HepG2 (cell line): ENCODE measurements at regions not wholly inside any gene's neighbourhood (a gene's known extent, or its start where the extent isn't known, plus 50 kb on each side); places are given as distances from the start of the nearest gene placed in this dataset.

Source experiments
- ATAC-seq: fragments of 200-7000 bp; cut with Tn5 transposase; 3 replicates; pipeline ENCODE4 v1.9.1; 2020; ENCODE audit warnings: mild to moderate bottlenecking, moderate library complexity
- BruUV-seq: library from RNA; stranded (reverse); fragments of 400-500 nt; replicated peaks from 2 replicates; lab custom pipeline; 2021; lab: Mats Ljungman, UMichigan
- CTCF ChIA-PET: fragments of 300-600 bp; formaldehyde crosslinking; extraction: SDS; loops from one replicate; lab custom pipeline; 2021; ENCODE audit warnings: low total read pairs, inconsistent platforms, low intra/inter-chr PET ratio; lab: Yijun Ruan, JAX
- POLR2A ChIA-PET: fragments of 350-600 bp; sonication (Branson Sonifier 250); formaldehyde crosslinking; loops from one replicate; lab custom pipeline; 2020; ENCODE audit warnings: antibody characterized with exemption, inconsistent platforms; lab: Yijun Ruan, JAX
- DNase-seq: peaks from one replicate; pipeline ENCODE4 v3.0.0-alpha.2; 2015; ENCODE audit warnings: low spot score
- FAIRE-seq: peaks from 3 replicates; lab custom pipeline; 2011; peaks lifted over from hg19 to GRCh38; lab: Jason Lieb, UNC
- H2AFZ ChIP-seq: one replicate; pipeline ENCODE4 v1.6.1; 2011; ENCODE audit warnings: low read length, inconsistent platforms
- H3K27ac ChIP-seq: fragments of 300-600 bp; 3 replicates; pipeline ENCODE4 v1.8.0; 2011; ENCODE audit warnings: mixed run types, mild to moderate bottlenecking, mixed read lengths, low read length, inconsistent platforms; ENCODE audit not compliant: insufficient read depth; ENCODE audit errors: extremely low read length
- H3K27me3 ChIP-seq, 2 experiments: fragments of 200-600 bp in 1 of 2; 2 replicates in 1 of 2; 3 replicates in 1 of 2; pipeline versions ENCODE4 v1.6.0 to v1.8.0; 2011; ENCODE audit warnings: low read length in 2 of 2, mild to moderate bottlenecking in 2 of 2, moderate library complexity in 2 of 2, inconsistent platforms in 1 of 2; ENCODE audit not compliant: insufficient read depth in 2 of 2, control insufficient read depth in 1 of 2
- H3K36me3 ChIP-seq, 2 experiments: fragments of 200-600 bp in 1 of 2; replicated peaks in 1 of 2; 2 replicates in 1 of 2; 3 replicates in 1 of 2; pipeline versions ENCODE4 v1.5.1 to v1.8.0; 2011; ENCODE audit warnings: low read length in 2 of 2, inconsistent platforms in 1 of 2; ENCODE audit not compliant: insufficient read depth in 2 of 2, control insufficient read depth in 1 of 2
- H3K4me1 ChIP-seq: 2 replicates; pipeline ENCODE4 v1.5.1; 2012; ENCODE audit warnings: low read length, inconsistent platforms; ENCODE audit not compliant: insufficient read depth
- H3K4me2 ChIP-seq: 2 replicates; pipeline ENCODE4 v1.6.0; 2011; ENCODE audit warnings: low read depth, low read length, inconsistent platforms
- H3K4me3 ChIP-seq, 3 experiments: fragments of 200-600 bp in 1 of 3; sonication (generic), shearing (Covaris generic) in 1 of 3; replicated peaks in 1 of 3; 2 replicates each; pipeline ENCODE4 v1.5.1; 2011 to 2016; ENCODE audit warnings: low read length in 3 of 3, inconsistent platforms in 2 of 3, low read depth in 2 of 3, mild to moderate bottlenecking in 2 of 3, control low read depth in 1 of 3, mixed read lengths in 1 of 3; ENCODE audit not compliant: insufficient read depth in 1 of 3
- H3K79me2 ChIP-seq: one replicate; pipeline ENCODE4 v1.6.1; 2011; ENCODE audit warnings: low read length, inconsistent platforms; ENCODE audit not compliant: insufficient read depth
- H3K9ac ChIP-seq: 2 replicates; pipeline ENCODE4 v1.6.0; 2011; ENCODE audit warnings: mild to moderate bottlenecking, low read depth, low read length, inconsistent platforms; ENCODE audit not compliant: insufficient read depth
- H3K9me3 ChIP-seq: 2 replicates; pipeline ENCODE4 v1.5.1; 2012; ENCODE audit warnings: mild to moderate bottlenecking, low read length
- H4K20me1 ChIP-seq: 2 replicates; pipeline ENCODE4 v1.6.0; 2011; ENCODE audit warnings: inconsistent platforms, mild to moderate bottlenecking, low read length, moderate library complexity; ENCODE audit not compliant: insufficient read depth
- ARID2 ChIP-seq: sonication (generic); formaldehyde crosslinking; IDR thresholded peaks from 2 replicates; pipeline ENCODE4 v1.8.1; 2022; ENCODE audit warnings: mild to moderate bottlenecking, missing genetic modification reagents, borderline replicate concordance
- ATF1 ChIP-seq: IDR thresholded peaks from 2 replicates; pipeline ENCODE4 v1.6.1; 2016; ENCODE audit warnings: mild to moderate bottlenecking, control low read depth
- CHCHD3 ChIP-seq: sonication (generic); formaldehyde crosslinking; IDR thresholded peaks from 2 replicates; pipeline ENCODE4 v1.8.0; 2022; ENCODE audit warnings: mild to moderate bottlenecking, missing genetic modification reagents, moderate library complexity
- CSRNP1 ChIP-seq: sonication (generic); formaldehyde crosslinking; IDR thresholded peaks from 2 replicates; pipeline ENCODE4 v1.8.1; 2023; ENCODE audit warnings: mild to moderate bottlenecking, missing genetic modification reagents
- HDAC6 ChIP-seq: fragments of 200-600 bp; sonication (generic); IDR thresholded peaks from 2 replicates; pipeline ENCODE4 v1.7.0; 2017; ENCODE audit warnings: mild to moderate bottlenecking, antibody characterized with exemption, low read length, low read depth
- HNRNPLL ChIP-seq: fragments of 200-400 bp; formaldehyde crosslinking; IDR thresholded peaks from 2 replicates; pipeline ENCODE4 v1.6.1; 2017; ENCODE audit warnings: mild to moderate bottlenecking, low read depth, low read length; ENCODE audit not compliant: poor library complexity, severe bottlenecking
- MIER3 ChIP-seq: IDR thresholded peaks from 2 replicates; pipeline ENCODE4 v1.6.1; 2016; ENCODE audit warnings: missing compliant biosample characterization, borderline replicate concordance
- NFE2L2 ChIP-seq: fragments of 150-350 bp; IDR thresholded peaks from 2 replicates; pipeline ENCODE4 v1.6.1; 2014; ENCODE audit warnings: low read length
- PAX8 ChIP-seq: sonication (generic); formaldehyde crosslinking; IDR thresholded peaks from 2 replicates; pipeline ENCODE4 v1.8.0; 2022; ENCODE audit warnings: mild to moderate bottlenecking, missing genetic modification reagents, borderline replicate concordance
- SMYD3 ChIP-seq: sonication (generic); formaldehyde crosslinking; IDR thresholded peaks from 2 replicates; pipeline ENCODE4 v1.8.1; 2023; ENCODE audit warnings: mild to moderate bottlenecking, missing genetic modification reagents
- TCF7L2 ChIP-seq: IDR thresholded peaks from 2 replicates; pipeline ENCODE4 v1.6.1; 2011; ENCODE audit warnings: mild to moderate bottlenecking, low read depth, low read length, moderate library complexity
- ZC3H4 ChIP-seq: sonication (generic); formaldehyde crosslinking; IDR thresholded peaks from 2 replicates; pipeline ENCODE4 v1.4.0; 2020; ENCODE audit warnings: missing genetic modification reagents, borderline replicate concordance
- ZFYVE20 ChIP-seq: sonication (generic); formaldehyde crosslinking; IDR thresholded peaks from 2 replicates; pipeline ENCODE4 v1.8.0; 2023; ENCODE audit warnings: low read depth, mild to moderate bottlenecking, moderate library complexity, missing genetic modification reagents, borderline replicate concordance
- ZNF18 ChIP-seq: sonication (generic); formaldehyde crosslinking; IDR thresholded peaks from 2 replicates; pipeline ENCODE4 v1.8.0; 2022; ENCODE audit warnings: mild to moderate bottlenecking, missing genetic modification reagents; ENCODE audit not compliant: insufficient replicate concordance
- ZNF576 ChIP-seq: sonication (generic); formaldehyde crosslinking; IDR thresholded peaks from 2 replicates; pipeline ENCODE4 v1.4.0; 2020; ENCODE audit warnings: mild to moderate bottlenecking, missing genetic modification reagents
- ZNF7 ChIP-seq: IDR thresholded peaks from 2 replicates; pipeline ENCODE4 v1.6.1; 2016; ENCODE audit warnings: missing biosample characterization, missing genetic modification reagents
- WGBS: methylation state at CpG from one replicate; pipeline ENCODE4 v1.1.6; 2017; ENCODE audit warnings: low lambda C conversion rate; 5-methylcytosine and 5-hydroxymethylcytosine counted together
- in situ Hi-C: cut with HindIII; loops from 2 replicates; pipeline ENCODE4 v1.10.0; 2017; ENCODE audit warnings: low pct_unique_long_range_greater_than_20kb; ENCODE audit not compliant: extremely low pct_ligation_motif_present
- intact Hi-C: fragments of 100-400 bp; cut with micrococcal nuclease; formaldehyde crosslinking; loops from one replicate; pipeline ENCODE4 v1.10.0; 2022; ENCODE audit not compliant: unreplicated experiment
- TF ChIP-seq, protein P1 (sequence below): sonication (generic); formaldehyde crosslinking; IDR thresholded peaks from 2 replicates; pipeline ENCODE4 v1.8.1; 2023; ENCODE audit warnings: mild to moderate bottlenecking, moderate library complexity, missing genetic modification reagents

DNA sequence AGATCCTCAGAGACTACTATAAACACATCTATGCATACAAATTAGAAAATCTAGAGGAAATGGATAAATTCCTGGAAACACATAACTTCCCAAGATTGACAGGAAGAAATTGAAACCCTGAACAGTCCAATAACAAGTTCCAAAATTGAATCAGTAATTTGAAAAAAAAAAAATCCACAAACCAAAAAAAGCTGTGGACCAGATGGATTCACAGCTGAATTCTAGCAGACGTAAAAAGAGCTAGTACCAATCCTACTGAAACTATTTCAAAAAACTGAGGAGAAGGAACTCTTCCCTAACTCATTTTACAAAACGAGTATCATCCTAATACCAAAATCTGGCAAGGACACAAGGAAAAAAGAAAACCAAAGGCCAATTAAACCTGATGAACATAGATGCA is 77.0 kb upstream of the FXR1 start:
- 0 out of 5 replicates have a peak, but pooled peaks cover 0 to 4% of the 10 kb centered on the region in 2 experiments for H3K27me3 ChIP-seq
- H3K27ac ChIP-seq = no peak overlapping the region
- in situ Hi-C loops (no loop called here), intact Hi-C loops (no loop called here)
- H3K4me2 ChIP-seq = no peak overlapping the region
- H3K9me3 ChIP-seq = no peaks in the 10 kb centered on the region
- no peaks in the 10 kb centered on the region for H4K20me1 ChIP-seq
- no TSS peak for BruUV-seq
- H3K4me1 ChIP-seq = no peaks in the 10 kb centered on the region
- H3K36me3 ChIP-seq = no peaks in the 10 kb centered on the region
- TF ChIP-seq, protein P1, sequence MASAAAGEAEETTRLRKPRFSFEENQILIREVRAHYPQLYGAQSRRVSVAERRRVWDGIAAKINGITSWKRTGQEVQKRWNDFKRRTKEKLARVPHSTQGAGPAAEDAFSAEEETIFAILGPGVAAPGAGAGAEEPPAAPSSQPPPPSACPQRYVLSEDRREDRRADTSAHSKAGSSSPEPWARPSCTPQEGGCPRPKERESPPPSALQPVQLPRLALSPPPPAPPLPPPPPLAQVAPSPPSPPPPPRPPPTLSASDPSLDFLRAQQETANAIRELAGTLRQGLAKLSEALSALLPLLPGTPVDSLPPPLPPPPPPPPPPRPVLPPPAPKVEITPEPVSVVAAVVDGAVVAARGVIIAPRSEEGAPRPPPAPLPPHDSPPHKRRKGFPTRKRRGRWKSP (CRISPR knock-in tag) = no peak
- TF ChIP-seq ZC3H4 (CRISPR knock-in tag) (no peak), ZNF7 (no peak), TCF7L2 (no peak), NFE2L2 (no peak), CHCHD3 (CRISPR knock-in tag) (no peak), ARID2 (CRISPR knock-in tag) (no peak), HDAC6 (no peak), ZFYVE20 (no peak), ZNF18 (CRISPR knock-in tag) (no peak), ATF1 (CRISPR knock-in tag) (no peak), ZNF576 (CRISPR knock-in tag) (no peak), HNRNPLL (no peak), PAX8 (CRISPR knock-in tag) (no peak), SMYD3 (CRISPR knock-in tag) (no peak), MIER3 (CRISPR knock-in tag) (no peak), CSRNP1 (no peak)
- WGBS = 5% methylated on average over 2 of the region's 2 CpGs
- ATAC-seq = no peak
- no peaks in the 10 kb centered on the region for H3K79me2 ChIP-seq
- POLR2A ChIA-PET = no interaction called here
- FAIRE-seq = no peak
- no peak for DNase-seq
- no peak overlapping the region for H3K4me3 ChIP-seq
- no peak overlapping the region for H3K9ac ChIP-seq
- H2AFZ ChIP-seq = no peak overlapping the region
- CTCF ChIA-PET = no interaction called here
